VCaP (cell line): ENCODE measurements at regions not wholly inside any gene's neighbourhood (a gene's known extent, or its start where the extent isn't known, plus 50 kb on each side); places are given as distances from the start of the nearest gene placed in this dataset.

ENCODE experiments used
- H3K27ac ChIP-seq: fragments of 450-650 bp; 2 replicates; pipeline ENCODE4 v1.5.1; 2017
- CTCF ChIP-seq: fragments of 450-650 bp; conservative IDR thresholded peaks from 2 replicates; pipeline ENCODE4 v1.5.1; 2017; ENCODE audit warnings: mild to moderate bottlenecking, moderate library complexity

DNA sequence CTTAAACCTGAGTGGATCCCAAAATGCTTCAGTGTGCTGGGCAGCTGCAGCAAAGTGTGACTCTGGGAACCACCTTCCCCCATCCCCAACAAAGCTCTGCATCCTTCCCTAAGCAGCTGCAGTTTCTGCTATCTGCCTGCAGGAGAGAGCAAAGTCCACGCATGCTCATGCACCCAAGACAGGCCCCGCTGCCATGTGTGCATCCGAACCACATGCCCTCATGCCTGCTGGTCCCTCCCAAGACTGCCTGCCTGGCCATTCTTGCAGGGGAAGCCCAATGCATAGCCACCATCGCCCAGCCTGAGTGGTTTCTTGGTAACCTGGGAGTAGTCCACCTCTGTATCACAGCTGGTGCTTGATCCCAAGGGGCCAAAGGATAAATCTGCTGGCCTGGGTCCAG is 94.3 kb upstream of the OLIG3 start:
- no peak for TF ChIP-seq CTCF
- peak overlapping the region; percentile 77 for H3K27ac ChIP-seq

- peak; percentile 80 for TF ChIP-seq CTCF
Observed at GRCh38 chr6:137589067-137589848, 95.1 kb upstream of the OLIG3 start.

GRCh38 chr6:137590684-137591083 is 96.5 kb upstream of the OLIG3 start:
- H3K27ac ChIP-seq = no peak overlapping the region
- no peak for TF ChIP-seq CTCF

More at GRCh38 chr6:137589067-137589848, 95.1 kb upstream of the OLIG3 start:
- peak overlapping the region; percentile 77 for H3K27ac ChIP-seq

DNA sequence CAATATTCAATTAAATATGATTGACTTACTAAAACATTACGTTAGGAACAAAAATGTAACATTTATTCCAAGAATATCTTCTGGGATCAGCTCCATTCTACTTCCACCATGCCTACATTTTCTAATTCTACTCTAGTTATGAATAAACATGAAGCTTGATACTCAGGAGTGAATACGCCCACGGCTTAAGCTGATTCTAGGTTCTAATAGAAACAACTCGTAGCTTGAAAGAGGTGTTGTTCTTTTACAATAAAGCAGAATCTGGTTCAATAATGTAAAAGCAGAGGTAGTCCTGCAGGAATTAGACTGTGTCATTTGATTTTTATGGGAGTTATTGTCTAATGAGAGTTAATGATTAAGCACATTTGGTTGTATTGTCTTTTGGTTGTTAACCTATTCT is 107.3 kb upstream of the OLIG3 start:
- peak overlapping the region; percentile 71 for H3K27ac ChIP-seq

DNA sequence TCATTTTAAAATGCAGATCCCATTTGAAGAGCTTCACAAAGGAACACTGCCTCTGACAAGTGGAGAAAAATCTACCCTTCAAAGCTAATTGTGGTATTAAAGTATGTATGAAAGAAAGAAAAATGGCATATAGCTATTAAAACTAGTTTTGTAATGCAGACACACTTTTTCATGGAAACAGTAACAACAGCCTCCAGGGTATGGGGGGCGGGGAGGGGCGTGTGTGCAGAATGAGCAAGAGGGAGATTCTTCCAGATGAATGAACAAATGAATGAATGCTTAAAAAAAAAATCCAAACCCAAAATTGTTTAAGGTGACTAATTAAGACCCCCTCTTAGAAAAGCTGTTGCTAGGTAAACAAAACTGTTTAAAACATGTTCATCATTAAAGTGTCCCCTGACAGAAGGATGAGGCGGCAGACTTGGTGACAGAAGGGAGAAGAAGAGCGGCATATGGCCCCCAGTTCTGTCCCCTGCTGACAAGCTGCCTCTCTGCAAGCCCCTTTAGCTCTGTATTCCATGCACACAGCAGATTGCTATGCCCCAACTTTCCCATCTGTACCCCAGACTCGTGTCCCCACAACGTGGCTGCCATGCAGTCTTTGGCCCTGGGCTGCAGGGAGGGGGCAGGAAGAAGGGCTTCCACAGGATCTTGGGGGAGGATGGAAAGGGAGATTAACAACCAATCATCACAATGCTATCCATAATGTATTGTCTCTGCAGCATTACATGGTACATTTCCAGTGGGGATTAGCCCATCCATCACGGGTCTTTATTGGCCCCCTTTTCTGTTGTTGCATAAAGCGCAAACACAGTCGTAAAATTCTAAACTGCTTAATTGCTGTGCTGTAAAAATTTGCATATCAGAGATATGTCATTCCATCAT is 108.4 kb upstream of the OLIG3 start:
- no peak for TF ChIP-seq CTCF
- peak overlapping the region; percentile 71; the same call in 1 of the 2 replicates for H3K27ac ChIP-seq

More for the DNA sequence above, 107.3 kb upstream of the OLIG3 start:
- no peak for TF ChIP-seq CTCF

- H3K27ac ChIP-seq = no peak overlapping the region
- TF ChIP-seq CTCF = no peak
Observed at GRCh38 chr6:137610702-137611101, 116.5 kb upstream of the OLIG3 start.

GRCh38 chr6:137623293-137623692 is 129.1 kb upstream of the OLIG3 start:
- no peak overlapping the region for H3K27ac ChIP-seq
- TF ChIP-seq CTCF = no peak
